ENCODE measurements at regions not wholly inside any gene's neighbourhood (a gene's known extent, or its start where the extent isn't known, plus 50 kb on each side); places are given as distances from the start of the nearest gene placed in this dataset.

GRCh38 chr2:104361414-104361813 is 492.5 kb upstream of the POU3F3 start:
- Histone ChIP-seq H3K27ac (no peak overlapping the region), H3K27me3 (peaks cover 6% of the 10 kb centered on the region), H3K4me3 (ENCODE audit: low read depth in 1 of 2, low read length in 1 of 2) (no peak overlapping the region), H3K36me3 (no peaks in the 10 kb centered on the region), H3K9me3 (no peaks in the 10 kb centered on the region), H3K4me1 (ENCODE audit: control insufficient read depth in 1 of 2, insufficient read depth in 1 of 2, low read depth in 1 of 2, low read length in 1 of 2) (no peaks in the 10 kb centered on the region)
- TF ChIP-seq, protein P1, sequence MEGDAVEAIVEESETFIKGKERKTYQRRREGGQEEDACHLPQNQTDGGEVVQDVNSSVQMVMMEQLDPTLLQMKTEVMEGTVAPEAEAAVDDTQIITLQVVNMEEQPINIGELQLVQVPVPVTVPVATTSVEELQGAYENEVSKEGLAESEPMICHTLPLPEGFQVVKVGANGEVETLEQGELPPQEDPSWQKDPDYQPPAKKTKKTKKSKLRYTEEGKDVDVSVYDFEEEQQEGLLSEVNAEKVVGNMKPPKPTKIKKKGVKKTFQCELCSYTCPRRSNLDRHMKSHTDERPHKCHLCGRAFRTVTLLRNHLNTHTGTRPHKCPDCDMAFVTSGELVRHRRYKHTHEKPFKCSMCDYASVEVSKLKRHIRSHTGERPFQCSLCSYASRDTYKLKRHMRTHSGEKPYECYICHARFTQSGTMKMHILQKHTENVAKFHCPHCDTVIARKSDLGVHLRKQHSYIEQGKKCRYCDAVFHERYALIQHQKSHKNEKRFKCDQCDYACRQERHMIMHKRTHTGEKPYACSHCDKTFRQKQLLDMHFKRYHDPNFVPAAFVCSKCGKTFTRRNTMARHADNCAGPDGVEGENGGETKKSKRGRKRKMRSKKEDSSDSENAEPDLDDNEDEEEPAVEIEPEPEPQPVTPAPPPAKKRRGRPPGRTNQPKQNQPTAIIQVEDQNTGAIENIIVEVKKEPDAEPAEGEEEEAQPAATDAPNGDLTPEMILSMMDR (IDR thresholded peaks at IDR 0.05): no peak

DNA sequence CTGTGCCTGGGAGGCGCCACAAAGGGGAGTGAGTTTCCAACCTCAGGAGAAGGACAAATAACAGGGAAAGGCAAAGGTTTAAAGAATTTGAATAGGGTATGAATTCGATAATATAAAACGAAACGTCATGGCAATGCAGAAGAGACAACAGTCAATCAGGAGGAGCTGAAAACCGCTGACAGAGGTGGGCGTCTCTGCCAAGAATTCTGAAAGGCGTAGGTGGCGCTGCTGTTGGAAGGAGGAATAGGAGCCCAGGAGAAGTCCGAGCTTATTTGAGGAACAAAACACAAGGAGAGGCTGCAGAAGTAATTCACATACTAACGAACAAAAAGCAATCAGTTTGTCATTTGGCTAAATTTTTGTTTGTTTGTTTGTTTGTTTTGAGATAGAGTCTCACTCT is 485.8 kb upstream of the POU3F3 start:
- Histone ChIP-seq H3K36me3 (no peaks in the 10 kb centered on the region), H3K4me3 (ENCODE audit: low read depth in 1 of 2, low read length in 1 of 2) (no peak overlapping the region), H3K4me1 (ENCODE audit: control insufficient read depth in 1 of 2, insufficient read depth in 1 of 2, low read depth in 1 of 2, low read length in 1 of 2) (no peaks in the 10 kb centered on the region), H3K27ac (no peak overlapping the region), H3K9me3 (no peaks in the 10 kb centered on the region), H3K27me3 (peaks cover 6% of the 10 kb centered on the region)
- TF ChIP-seq, protein P1 (IDR thresholded peaks at IDR 0.05): no peak

DNA sequence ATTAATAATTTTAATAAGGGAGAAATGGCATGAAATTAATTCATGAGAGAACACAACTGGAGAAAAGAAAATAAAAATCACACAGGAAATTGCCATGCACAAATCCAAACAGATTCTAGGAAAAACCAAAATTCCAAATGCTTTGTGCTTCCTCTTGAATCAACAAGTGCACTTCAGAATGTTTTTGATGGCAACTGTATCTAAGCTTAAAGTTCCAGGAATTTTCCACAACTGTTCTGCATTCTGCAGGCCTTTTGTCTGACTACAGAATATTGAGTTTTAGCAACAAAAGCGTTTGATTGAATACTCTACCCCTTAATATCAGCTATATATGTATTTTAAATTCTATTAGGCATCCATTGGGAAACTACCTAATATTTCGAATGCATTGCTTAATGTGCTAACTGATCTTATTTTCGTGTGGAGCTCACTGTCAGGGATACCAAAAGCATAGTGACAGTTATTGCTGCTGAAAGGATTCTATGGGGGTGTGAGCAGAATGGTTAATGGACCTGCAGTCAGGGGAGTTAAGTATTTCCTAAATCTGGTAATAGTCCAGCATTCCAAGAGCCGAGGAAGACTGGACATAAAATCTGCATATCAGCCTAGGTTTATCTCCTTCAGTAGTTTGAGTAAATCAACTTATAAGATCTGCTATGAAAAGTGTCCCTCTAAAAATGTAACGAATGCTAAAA is 482.7 kb upstream of the POU3F3 start:
- Histone ChIP-seq H3K9me3 (no peaks in the 10 kb centered on the region), H3K4me3 (ENCODE audit: low read depth in 1 of 2, low read length in 1 of 2) (no peak overlapping the region), H3K36me3 (no peaks in the 10 kb centered on the region), H3K4me1 (ENCODE audit: control insufficient read depth in 1 of 2, insufficient read depth in 1 of 2, low read depth in 1 of 2, low read length in 1 of 2) (no peaks in the 10 kb centered on the region), H3K27me3 (no peaks in the 10 kb centered on the region), H3K27ac (no peak overlapping the region)
- TF ChIP-seq, protein P1 (IDR thresholded peaks at IDR 0.05): no peak

- Histone ChIP-seq H3K9me3 (no peaks in the 10 kb centered on the region), H3K27me3 (no peaks in the 10 kb centered on the region), H3K27ac (no peak overlapping the region), H3K4me3 (ENCODE audit: low read depth in 1 of 2, low read length in 1 of 2) (no peak overlapping the region), H3K4me1 (ENCODE audit: control insufficient read depth in 1 of 2, insufficient read depth in 1 of 2, low read depth in 1 of 2, low read length in 1 of 2) (peaks cover 6 to 11% of the 10 kb centered on the region in 2 experiments), H3K36me3 (no peaks in the 10 kb centered on the region)
- TF ChIP-seq, protein P1 (IDR thresholded peaks at IDR 0.05): no peak
Measured at GRCh38 chr2:104375206-104375605, 478.7 kb upstream of the POU3F3 start.

DNA sequence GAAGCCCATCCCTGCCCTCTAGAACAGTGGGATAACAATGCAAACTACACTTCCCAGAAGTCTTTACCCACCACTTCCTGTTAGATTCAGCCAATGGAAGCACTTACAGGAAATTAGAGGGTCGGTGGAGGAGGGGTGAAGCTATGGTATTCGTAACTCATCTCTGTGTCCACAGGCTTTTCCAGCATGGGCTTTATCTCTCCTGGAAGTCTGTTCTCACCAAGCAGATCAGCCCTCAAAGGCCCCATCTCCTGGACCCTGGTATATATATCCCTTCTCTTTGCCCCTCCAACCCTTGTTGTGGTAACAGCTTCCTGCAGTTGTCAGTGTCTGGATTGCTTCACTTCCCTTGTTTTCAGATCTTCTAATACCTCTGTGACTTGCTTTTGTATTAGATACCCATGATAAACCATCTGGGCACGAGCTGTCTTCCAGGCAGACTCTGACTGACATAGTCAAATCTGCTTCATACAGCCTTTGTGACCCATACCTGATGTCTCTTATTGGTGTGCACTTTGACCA is 475.0 kb upstream of the POU3F3 start:
- TF ChIP-seq, protein P1 (IDR thresholded peaks at IDR 0.05): no peak
- Histone ChIP-seq H3K36me3 (no peaks in the 10 kb centered on the region), H3K4me3 (ENCODE audit: low read depth in 1 of 2, low read length in 1 of 2) (peak overlapping the region; percentile 40 to 50), H3K27me3 (no peaks in the 10 kb centered on the region), H3K4me1 (ENCODE audit: control insufficient read depth in 1 of 2, insufficient read depth in 1 of 2, low read depth in 1 of 2, low read length in 1 of 2) (peaks cover 6 to 11% of the 10 kb centered on the region in 2 experiments), H3K27ac (peak overlapping the region; percentile 11), H3K9me3 (no peaks in the 10 kb centered on the region)

Measured in neutrophil (primary cell).